ENCODE measurements at regions not wholly inside any gene's neighbourhood (a gene's known extent, or its start where the extent isn't known, plus 50 kb on each side); places are given as distances from the start of the nearest gene placed in this dataset.

- Histone ChIP-seq H3K4me1 (no peaks in the 10 kb centered on the region), H3K27ac (no peak overlapping the region), H3K27me3 (no peaks in the 10 kb centered on the region), H3K36me3 (no peaks in the 10 kb centered on the region), H3K9me3 (no peaks in the 10 kb centered on the region), H3K4me3 (no peak overlapping the region)
- in situ Hi-C loops (cut with MboI; ENCODE audit: low sequenced_read_pairs in 4 of 4) (no loop called here), intact Hi-C loops (cut with DNase I; ENCODE audit: low total_unique reads) (no loop called here)
- no peak for ATAC-seq
- no peak for DNase-seq
- no peak for TF ChIP-seq POLR2A (IDR thresholded peaks at IDR 0.05)
- TF ChIP-seq CTCF (IDR thresholded peaks at IDR 0.05 in 4 of 5, conservative IDR thresholded peaks at IDR 0.05 in 1 of 5) = no peak
These were observed 226.3 kb upstream of the CIBAR2 start for GRCh38 chr16:85338638-85338982.

GRCh38 chr16:85338989-85339685 lies 226.9 kb upstream of the CIBAR2 start:
- no peak overlapping the region for H3K4me3 ChIP-seq
- no peak overlapping the region for H3K27ac ChIP-seq
- in situ Hi-C loops (cut with MboI; ENCODE audit: low sequenced_read_pairs in 4 of 4) = no loop called here
- intact Hi-C loops (cut with DNase I; ENCODE audit: low total_unique reads) = no loop called here
- H3K4me1 ChIP-seq = no peaks in the 10 kb centered on the region
- TF ChIP-seq CTCF (IDR thresholded peaks at IDR 0.05 in 4 of 5, conservative IDR thresholded peaks at IDR 0.05 in 1 of 5) (no peak), POLR2A (IDR thresholded peaks at IDR 0.05) (no peak)
- DNase-seq (no peak), ATAC-seq (no peak)
- no peaks in the 10 kb centered on the region for H3K36me3 ChIP-seq
- no peaks in the 10 kb centered on the region for H3K9me3 ChIP-seq
- no peaks in the 10 kb centered on the region for H3K27me3 ChIP-seq

DNA sequence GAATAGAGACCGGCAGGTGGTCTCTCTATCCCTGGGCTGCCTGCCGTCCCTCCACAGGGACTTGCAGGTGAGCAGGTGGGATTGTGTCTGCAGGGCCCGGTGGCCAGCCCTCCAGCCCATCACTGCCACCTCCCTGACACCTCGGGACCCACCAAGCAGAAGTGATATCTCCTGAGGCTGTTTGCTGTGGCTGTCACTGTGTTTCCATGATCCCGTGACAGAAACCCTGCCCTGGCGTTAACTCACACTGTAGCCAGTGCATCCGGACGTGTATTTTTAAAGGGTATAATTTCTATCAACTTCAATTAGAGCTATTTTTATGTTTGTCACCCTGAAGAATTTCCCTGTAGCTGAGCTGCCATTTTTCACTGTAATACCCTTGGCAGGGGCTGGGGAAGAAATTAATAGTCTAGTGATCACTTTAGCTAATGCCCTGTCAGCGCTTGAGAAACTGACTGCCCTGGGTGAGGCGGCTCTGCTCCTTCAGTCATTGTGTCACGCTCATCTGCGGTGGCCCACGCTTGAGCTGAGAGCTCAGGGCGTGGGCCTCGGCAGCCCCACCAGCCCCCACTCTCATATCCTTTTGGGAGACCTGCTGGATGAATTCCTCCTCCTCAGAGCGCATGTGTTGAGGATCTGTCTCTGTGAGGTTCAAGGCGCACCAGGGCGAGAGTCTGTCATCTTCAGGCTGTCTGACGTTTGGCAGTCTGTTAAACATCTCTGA lies 229.9 kb upstream of the CIBAR2 start:
- in situ Hi-C loops (cut with MboI; ENCODE audit: low sequenced_read_pairs in 4 of 4) (no loop called here), intact Hi-C loops (cut with DNase I; ENCODE audit: low total_unique reads) (no loop called here)
- Histone ChIP-seq H3K4me1 (no peaks in the 10 kb centered on the region), H3K4me3 (no peak overlapping the region), H3K27ac (no peak overlapping the region), H3K36me3 (no peaks in the 10 kb centered on the region), H3K9me3 (no peaks in the 10 kb centered on the region), H3K27me3 (no peaks in the 10 kb centered on the region)
- DNase-seq (no peak), ATAC-seq (no peak)
- TF ChIP-seq POLR2A (IDR thresholded peaks at IDR 0.05) (no peak), CTCF (IDR thresholded peaks at IDR 0.05 in 4 of 5, conservative IDR thresholded peaks at IDR 0.05 in 1 of 5) (no peak)

DNA sequence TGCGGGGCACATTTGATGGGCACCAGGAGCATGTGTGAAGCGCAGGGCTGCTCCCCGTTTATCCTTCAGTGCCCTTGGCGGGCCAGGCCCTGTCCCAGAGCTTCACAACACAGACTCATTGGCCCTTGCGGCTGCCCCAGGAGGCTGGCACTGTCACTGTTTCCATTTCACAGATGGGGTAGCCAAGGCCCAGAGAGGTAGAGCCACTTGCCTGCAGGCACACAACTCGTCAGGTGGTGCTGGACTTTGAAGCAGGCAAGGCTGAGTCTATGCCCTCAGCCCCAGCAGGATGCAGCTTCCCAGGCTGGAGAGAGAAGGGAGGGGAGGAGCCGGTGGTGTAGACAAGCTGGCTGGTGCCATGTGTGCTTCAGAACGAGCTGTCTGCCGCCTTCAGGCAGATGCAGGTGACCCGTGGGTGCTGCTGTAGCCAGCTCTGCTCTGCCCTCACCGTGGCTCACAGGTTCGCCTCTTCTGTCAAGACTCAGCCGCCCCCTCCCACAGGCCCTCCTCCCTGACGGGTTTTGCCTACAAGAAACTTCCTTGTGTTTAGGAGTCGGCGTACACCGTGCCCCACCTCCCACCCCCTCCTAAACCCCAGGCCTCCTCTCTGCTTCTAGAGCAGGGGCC lies 232.3 kb upstream of the CIBAR2 start:
- in situ Hi-C loops (cut with MboI; ENCODE audit: low sequenced_read_pairs in 4 of 4) = no loop called here
- ATAC-seq = no peak
- H3K4me1 ChIP-seq = peaks cover 8 to 11% of the 10 kb centered on the region in 2 donors

More for the DNA sequence above, 232.3 kb upstream of the CIBAR2 start:
- no peak for TF ChIP-seq POLR2A (IDR thresholded peaks at IDR 0.05)
- TF ChIP-seq CTCF (IDR thresholded peaks at IDR 0.05 in 4 of 5, conservative IDR thresholded peaks at IDR 0.05 in 1 of 5) = no peak
- H3K36me3 ChIP-seq = no peaks in the 10 kb centered on the region
- no peaks in the 10 kb centered on the region for H3K27me3 ChIP-seq
- H3K4me3 ChIP-seq = no peak overlapping the region
- H3K9me3 ChIP-seq = no peaks in the 10 kb centered on the region
- intact Hi-C loops (cut with DNase I; ENCODE audit: low total_unique reads) = no loop called here
- H3K27ac ChIP-seq = no peak overlapping the region
- no peak for DNase-seq
